GM18867 (cell line): ENCODE measurements at regions not wholly inside any gene's neighbourhood (a gene's known extent, or its start where the extent isn't known, plus 50 kb on each side); places are given as distances from the start of the nearest gene placed in this dataset.
"Not testable (repeated sequence)": the region's sequence is repeated elsewhere in the genome, so short reads cannot be mapped to it uniquely, and the experiment has no call there.

Source experiments
- ATAC-seq: cut with Tn5 transposase; IDR thresholded peaks from one replicate; pipeline ENCODE4 v1.9.1; 2021; ENCODE audit warnings: mild to moderate bottlenecking, moderate library complexity; ENCODE audit not compliant: unreplicated experiment

GRCh38 chr9:87392086-87392485, 105.6 kb upstream of the DAPK1 start:
- no peak for ATAC-seq

GRCh38 chr9:87393706-87394230, 103.9 kb upstream of the DAPK1 start:
- no peak for ATAC-seq

GRCh38 chr9:87395804-87396479, 101.7 kb upstream of the DAPK1 start:
- no peak for ATAC-seq

DNA sequence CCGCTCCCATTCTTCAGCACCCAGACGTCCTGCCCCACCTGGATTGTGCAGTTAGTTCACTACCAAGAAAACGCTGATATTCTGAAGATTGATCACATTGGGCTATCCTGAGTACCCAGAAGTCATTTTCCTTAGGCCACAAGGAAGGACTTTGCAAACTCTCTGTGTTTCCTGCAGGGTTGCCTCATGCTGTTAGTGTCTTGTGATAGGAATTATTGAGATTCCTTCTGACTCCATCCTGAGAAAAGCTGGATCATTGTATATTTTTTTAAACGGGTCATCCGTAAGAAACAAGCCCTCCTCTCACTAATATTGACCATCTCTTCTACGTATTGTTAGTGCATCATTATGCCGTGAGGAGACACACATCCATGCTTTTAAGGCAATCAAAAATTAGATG, 96.0 kb upstream of the DAPK1 start:
- ATAC-seq, result no peak

GRCh38 chr9:87402537-87402936, 95.1 kb upstream of the DAPK1 start:
- no peak for ATAC-seq

DNA sequence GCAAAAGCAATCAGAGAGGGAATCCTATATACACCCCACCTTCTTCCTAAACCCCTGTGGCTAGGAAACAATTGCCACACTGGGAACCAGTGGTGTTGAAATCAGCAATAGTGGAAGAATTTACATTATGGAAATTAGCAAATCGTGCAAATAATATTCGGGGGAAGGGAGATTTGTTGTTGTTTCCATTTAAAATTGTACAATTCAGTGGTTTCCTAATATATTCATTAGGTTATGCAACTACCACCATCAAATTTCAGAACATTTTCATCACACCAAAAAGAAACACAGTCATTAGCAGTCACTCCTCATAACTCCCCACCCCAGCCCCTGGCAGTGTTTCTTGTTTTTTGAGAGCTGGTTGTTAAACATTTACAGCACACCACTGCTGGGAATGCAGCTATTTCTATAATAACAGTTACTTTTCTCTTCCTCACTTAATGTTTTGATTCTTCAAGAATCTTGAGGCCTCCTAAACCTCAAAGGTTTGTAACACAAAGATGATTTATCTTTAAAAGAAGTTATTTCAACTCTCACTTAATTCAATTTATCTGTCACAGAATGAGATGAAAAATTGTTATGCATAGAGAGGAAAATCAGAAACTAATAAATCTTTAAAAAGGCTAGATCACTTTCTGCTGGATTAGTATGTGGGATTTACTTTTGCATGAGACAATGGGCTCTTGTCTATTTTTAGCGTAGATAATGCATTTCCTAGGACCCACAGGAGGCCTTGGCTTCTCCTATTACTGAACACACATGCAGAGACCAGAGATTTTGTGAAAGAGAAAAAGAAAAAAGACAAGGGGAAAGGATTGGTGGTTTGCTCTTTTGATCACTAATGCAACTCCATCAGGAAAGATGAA, 91.8 kb upstream of the DAPK1 start:
- no peak for ATAC-seq

DNA sequence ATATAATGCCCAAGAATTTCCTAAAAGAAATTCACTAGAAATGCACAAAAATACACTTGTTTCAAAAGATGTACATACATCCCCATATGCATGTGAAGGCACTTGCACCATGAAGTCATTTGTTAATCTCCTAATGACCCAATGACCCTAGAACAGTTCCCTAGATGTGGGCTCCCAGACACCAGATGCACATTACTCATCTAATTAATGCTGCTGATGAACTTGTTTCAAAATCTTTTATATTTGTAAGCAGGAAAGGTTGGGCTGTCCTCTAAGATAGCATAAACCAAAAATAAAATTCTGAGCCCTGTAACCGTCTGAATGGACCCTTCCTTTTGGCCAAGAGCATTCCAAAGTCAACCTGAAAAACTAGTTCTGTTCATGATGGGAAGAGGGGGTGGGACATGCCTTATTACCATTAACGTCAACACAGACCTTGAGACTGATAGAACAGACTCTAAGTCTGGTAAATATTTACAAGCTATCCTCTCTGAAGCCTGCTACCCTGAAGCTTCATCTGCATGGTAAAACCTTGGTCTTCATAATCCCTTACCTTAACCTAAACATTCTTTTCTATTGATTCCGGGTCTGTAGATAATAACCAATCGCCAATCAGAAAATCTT, 91.0 kb upstream of the DAPK1 start:
- no peak for ATAC-seq

DNA sequence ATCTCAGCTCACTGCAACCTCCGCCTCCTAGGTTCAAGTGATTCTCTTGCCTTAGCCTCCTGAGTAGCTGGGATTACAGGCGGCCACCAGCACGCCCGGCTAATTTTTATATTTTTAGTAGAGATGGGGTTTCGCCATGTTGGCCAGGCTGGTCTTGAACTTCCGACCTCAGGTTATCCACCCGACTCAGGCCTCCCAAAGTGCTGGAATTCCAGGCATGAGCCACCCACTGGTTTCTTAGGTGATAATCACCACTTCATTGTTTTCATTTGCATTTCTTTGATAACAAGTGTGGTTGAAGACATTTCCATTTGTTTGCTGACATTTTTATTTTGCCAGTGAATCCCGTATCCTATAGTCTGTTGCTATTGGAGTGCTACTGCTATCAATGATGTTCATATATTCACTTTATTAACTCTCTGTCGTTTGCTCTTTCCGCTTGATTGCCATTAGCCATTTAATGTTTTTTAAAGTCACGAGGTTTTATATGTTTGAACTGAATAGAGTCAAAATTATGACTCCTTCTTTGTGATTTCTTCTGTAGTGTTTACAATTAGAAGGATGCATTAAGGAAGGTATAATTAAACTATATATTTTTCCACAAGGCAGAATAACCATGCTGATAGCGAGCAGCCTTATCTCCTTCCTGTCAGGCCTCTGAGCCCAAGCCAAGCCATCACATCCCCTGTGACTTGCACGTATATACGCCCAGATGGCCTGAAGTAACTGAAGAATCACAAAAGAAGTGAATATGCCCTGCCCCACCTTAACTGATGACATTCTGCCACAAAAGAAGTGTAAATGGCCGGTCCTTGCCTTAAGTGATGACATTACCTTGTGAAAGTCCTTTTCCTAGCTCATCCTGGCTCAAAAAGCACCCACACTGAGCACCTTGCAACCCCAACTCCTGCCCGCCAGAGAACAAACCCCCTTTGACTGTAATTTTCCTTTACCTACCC, 87.3 kb upstream of the DAPK1 start:
- ATAC-seq, result not testable (repeated sequence)

DNA sequence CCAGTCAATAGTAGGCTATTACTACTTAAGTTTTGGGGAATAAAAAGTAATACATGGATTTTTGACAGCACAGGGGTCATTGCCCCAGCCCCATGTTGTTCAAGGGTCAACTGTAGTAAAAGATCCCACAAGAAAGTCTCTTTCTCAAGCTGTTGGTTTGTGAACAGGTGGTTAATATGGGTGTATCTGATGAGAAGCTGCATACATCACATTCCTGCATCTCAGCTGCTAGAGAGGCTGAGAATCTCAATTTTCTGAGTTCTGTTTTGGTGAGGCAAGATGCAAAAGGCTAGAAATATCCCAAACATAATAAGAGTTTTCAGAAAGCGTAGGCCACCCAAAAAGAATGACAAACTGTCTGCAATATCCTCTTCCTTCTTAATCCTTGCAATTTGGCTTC, 76.8 kb upstream of the DAPK1 start:
- no peak for ATAC-seq

GRCh38 chr9:87421734-87422133, 75.9 kb upstream of the DAPK1 start:
- ATAC-seq, result no peak

GRCh38 chr9:87422999-87423398, 74.7 kb upstream of the DAPK1 start:
- no peak for ATAC-seq

DNA sequence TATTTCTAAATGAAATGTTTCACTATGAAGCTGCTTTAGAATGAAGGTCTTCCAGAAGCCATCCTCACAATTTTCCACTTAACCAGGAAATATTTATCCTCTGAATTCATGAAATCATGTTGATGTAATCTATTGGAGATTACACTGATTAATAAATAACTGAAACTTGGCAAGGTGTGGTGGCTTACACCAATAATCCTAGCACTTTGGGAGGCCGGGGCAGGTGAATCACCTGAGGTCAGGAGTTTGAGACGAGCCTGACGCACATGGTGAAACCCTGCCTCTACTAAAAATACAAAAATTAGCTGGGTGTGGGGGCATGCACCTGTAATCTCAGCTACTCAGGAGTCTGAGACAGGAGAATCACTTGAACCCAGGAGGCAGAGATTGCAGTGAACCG, 73.8 kb upstream of the DAPK1 start:
- not testable (repeated sequence) for ATAC-seq

GRCh38 chr9:87425202-87425601, 72.5 kb upstream of the DAPK1 start:
- ATAC-seq, result no peak

GRCh38 chr9:87427851-87428506, 69.7 kb upstream of the DAPK1 start:
- no peak for ATAC-seq

GRCh38 chr9:87428659-87429058, 69.0 kb upstream of the DAPK1 start:
- no peak for ATAC-seq

- ATAC-seq, result no peak
Observed at GRCh38 chr9:87431837-87432236, 65.8 kb upstream of the DAPK1 start.

- ATAC-seq, result no peak
Observed at GRCh38 chr9:87433853-87434252, 63.8 kb upstream of the DAPK1 start.

- no peak for ATAC-seq
Observed at GRCh38 chr9:87434366-87434765, 63.3 kb upstream of the DAPK1 start.

- ATAC-seq, result no peak
Observed at GRCh38 chr9:87435189-87435880, 62.3 kb upstream of the DAPK1 start.
